OCI-LY7 (cell line): ENCODE measurements at regions not wholly inside any gene's neighbourhood (a gene's known extent, or its start where the extent isn't known, plus 50 kb on each side); places are given as distances from the start of the nearest gene placed in this dataset.

Experiments used
- BruUV-seq: library from RNA; stranded (reverse); fragments of 400-500 nt; replicated peaks from 2 replicates; lab custom pipeline; 2021; lab: Mats Ljungman, UMichigan
- CTCF ChIA-PET: fragments of 300-600 bp; sonication (Branson Sonifier 250); formaldehyde crosslinking; loops from one replicate; lab custom pipeline; 2022; ENCODE audit warnings: antibody characterized with exemption; ENCODE audit not compliant: unreplicated experiment; lab: Charles Lee
- POLR2A ChIA-PET: fragments of 300-600 bp; sonication (Branson Sonifier 250); formaldehyde crosslinking; loops from one replicate; lab custom pipeline; 2022; ENCODE audit warnings: antibody characterized with exemption; lab: Charles Lee
- DNase-seq: peaks from one replicate; pipeline ENCODE4 v3.0.0-alpha.2; 2015; ENCODE audit warnings: low spot score
- H2AFZ ChIP-seq: fragments of 200-600 bp; sonication (generic), shearing (Covaris generic); 2 replicates; pipeline ENCODE4 v1.6.1; 2014; ENCODE audit warnings: mild to moderate bottlenecking, antibody characterized with exemption, low read length, moderate library complexity
- H3K27ac ChIP-seq: fragments of 200-600 bp; sonication (generic); 2 replicates; pipeline ENCODE4 v1.5.1; 2014; ENCODE audit warnings: mixed run types, low read depth, mild to moderate bottlenecking, moderate library complexity, low read length, inconsistent platforms; ENCODE audit not compliant: poor library complexity, severe bottlenecking
- H3K36me3 ChIP-seq: fragments of 200-600 bp; sonication (generic); 2 replicates; pipeline ENCODE4 v1.6.1; 2014; ENCODE audit warnings: mild to moderate bottlenecking, antibody characterized with exemption, low read length, moderate library complexity, mixed read lengths; ENCODE audit not compliant: insufficient read depth
- H3K4me1 ChIP-seq: fragments of 200-600 bp; sonication (generic); 2 replicates; pipeline ENCODE4 v1.5.1; 2014; ENCODE audit warnings: mild to moderate bottlenecking, low read length; ENCODE audit not compliant: insufficient read depth, poor library complexity, severe bottlenecking
- H3K4me2 ChIP-seq: fragments of 200-600 bp; sonication (generic); 2 replicates; pipeline ENCODE4 v1.6.1; 2014; ENCODE audit warnings: mild to moderate bottlenecking, low read length
- H3K4me3 ChIP-seq: fragments of 200-600 bp; sonication (generic); 2 replicates; pipeline ENCODE4 v1.5.1; 2014; ENCODE audit warnings: mild to moderate bottlenecking, low read depth, low read length; ENCODE audit not compliant: poor library complexity, severe bottlenecking
- H3K79me2 ChIP-seq: fragments of 200-600 bp; sonication (generic); 2 replicates; pipeline ENCODE4 v1.6.1; 2016; ENCODE audit warnings: low read depth, mild to moderate bottlenecking, low read length, moderate library complexity, mixed read lengths; ENCODE audit not compliant: insufficient read depth
- H3K9me2 ChIP-seq: fragments of 200-600 bp; sonication (generic); 2 replicates; pipeline ENCODE4 v1.6.1; 2016; ENCODE audit warnings: mild to moderate bottlenecking, low read length, mixed read lengths; ENCODE audit not compliant: insufficient read depth
- H3K9me3 ChIP-seq: fragments of 200-600 bp; sonication (generic); 2 replicates; pipeline ENCODE4 v1.6.1; 2014; ENCODE audit warnings: mild to moderate bottlenecking, mixed run types, low read length, mixed read lengths
- H4K20me1 ChIP-seq: fragments of 200-600 bp; sonication (generic); 2 replicates; pipeline ENCODE4 v1.6.1; 2014; ENCODE audit warnings: mild to moderate bottlenecking, antibody characterized with exemption, low read length, moderate library complexity, mixed read lengths; ENCODE audit not compliant: insufficient read depth
- EZH2phosphoT487 ChIP-seq: fragments of 200-600 bp; sonication (generic); IDR thresholded peaks from 2 replicates; pipeline ENCODE4 v1.6.1; 2018; ENCODE audit warnings: low read depth, borderline replicate concordance, mild to moderate bottlenecking, mixed run types, antibody characterized with exemption, low read length, moderate library complexity, mixed read lengths
- intact Hi-C: fragments of 100-400 bp; cut with micrococcal nuclease; formaldehyde crosslinking; loops from one replicate; pipeline ENCODE4 v1.10.0; 2022; ENCODE audit not compliant: unreplicated experiment
- TF ChIP-seq, protein P1 (sequence below): fragments of 200-600 bp; sonication (generic); conservative IDR thresholded peaks from 2 replicates; pipeline ENCODE4 v1.5.1; 2014; ENCODE audit warnings: mild to moderate bottlenecking, antibody characterized with exemption, low read length, moderate library complexity, mixed read lengths

DNA sequence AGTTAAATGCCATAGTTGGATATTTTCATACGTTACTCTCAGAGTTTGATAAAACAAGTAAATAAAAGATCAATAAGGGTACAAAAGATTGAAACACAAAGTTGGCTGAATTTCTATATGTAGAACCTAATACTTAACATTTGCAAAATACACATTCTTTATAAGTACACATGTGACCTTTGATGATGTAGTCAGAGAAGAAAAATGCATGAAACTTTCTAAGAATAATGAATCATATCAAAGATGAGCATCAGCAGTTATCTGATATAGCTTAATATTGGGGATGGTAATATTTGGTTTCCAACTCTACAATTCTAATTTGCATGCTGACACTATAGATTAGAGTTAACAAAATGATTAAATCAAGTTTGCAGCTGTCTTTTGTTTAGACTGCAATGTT is 188.0 kb upstream of the TGFBR2 start:
- Histone ChIP-seq H2AFZ (no peak overlapping the region), H3K79me2 (no peaks in the 10 kb centered on the region), H4K20me1 (no peaks in the 10 kb centered on the region), H3K9me3 (no peaks in the 10 kb centered on the region), H3K9me2 (no peaks in the 10 kb centered on the region), H3K4me3 (no peak overlapping the region), H3K4me2 (no peak overlapping the region), H3K27ac (no peak overlapping the region), H3K4me1 (no peaks in the 10 kb centered on the region), H3K36me3 (no peaks in the 10 kb centered on the region)
- intact Hi-C loops: no loop called here
- CTCF ChIA-PET: no interaction called here
- BruUV-seq: no TSS peak
- TF ChIP-seq EZH2phosphoT487: no peak
- TF ChIP-seq, protein P1, sequence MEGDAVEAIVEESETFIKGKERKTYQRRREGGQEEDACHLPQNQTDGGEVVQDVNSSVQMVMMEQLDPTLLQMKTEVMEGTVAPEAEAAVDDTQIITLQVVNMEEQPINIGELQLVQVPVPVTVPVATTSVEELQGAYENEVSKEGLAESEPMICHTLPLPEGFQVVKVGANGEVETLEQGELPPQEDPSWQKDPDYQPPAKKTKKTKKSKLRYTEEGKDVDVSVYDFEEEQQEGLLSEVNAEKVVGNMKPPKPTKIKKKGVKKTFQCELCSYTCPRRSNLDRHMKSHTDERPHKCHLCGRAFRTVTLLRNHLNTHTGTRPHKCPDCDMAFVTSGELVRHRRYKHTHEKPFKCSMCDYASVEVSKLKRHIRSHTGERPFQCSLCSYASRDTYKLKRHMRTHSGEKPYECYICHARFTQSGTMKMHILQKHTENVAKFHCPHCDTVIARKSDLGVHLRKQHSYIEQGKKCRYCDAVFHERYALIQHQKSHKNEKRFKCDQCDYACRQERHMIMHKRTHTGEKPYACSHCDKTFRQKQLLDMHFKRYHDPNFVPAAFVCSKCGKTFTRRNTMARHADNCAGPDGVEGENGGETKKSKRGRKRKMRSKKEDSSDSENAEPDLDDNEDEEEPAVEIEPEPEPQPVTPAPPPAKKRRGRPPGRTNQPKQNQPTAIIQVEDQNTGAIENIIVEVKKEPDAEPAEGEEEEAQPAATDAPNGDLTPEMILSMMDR: no peak
- POLR2A ChIA-PET: no interaction called here
- DNase-seq: no peak

DNA sequence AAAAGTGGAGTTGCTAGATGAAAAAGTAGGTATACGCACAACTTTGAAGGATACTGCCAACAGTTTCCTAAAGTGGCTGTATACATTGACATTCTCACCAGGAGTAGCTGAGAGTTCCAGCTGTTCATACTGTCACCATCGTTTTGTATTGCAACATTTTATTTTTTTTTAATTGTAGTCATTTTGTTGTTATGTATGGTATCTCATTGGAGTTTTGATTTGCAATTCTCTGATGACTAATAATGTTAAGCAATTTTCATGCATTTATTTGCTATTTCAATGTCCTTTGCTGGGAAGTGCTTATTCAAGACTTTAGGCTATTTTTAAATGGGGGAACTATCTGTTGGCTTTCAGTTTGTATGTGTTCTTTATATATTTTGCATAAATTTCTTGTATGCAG is 185.1 kb upstream of the TGFBR2 start:
- Histone ChIP-seq H3K27ac (no peak overlapping the region), H3K36me3 (no peaks in the 10 kb centered on the region), H4K20me1 (no peaks in the 10 kb centered on the region), H3K4me1 (no peaks in the 10 kb centered on the region), H3K9me2 (no peaks in the 10 kb centered on the region), H2AFZ (no peak overlapping the region), H3K4me2 (no peak overlapping the region), H3K9me3 (no peaks in the 10 kb centered on the region), H3K4me3 (no peak overlapping the region), H3K79me2 (no peaks in the 10 kb centered on the region)
- no peak for DNase-seq
- no TSS peak for BruUV-seq
- ChIA-PET CTCF (no interaction called here), POLR2A (no interaction called here)
- TF ChIP-seq, protein P1: no peak
- TF ChIP-seq EZH2phosphoT487: no peak
- intact Hi-C loops: no loop called here

DNA sequence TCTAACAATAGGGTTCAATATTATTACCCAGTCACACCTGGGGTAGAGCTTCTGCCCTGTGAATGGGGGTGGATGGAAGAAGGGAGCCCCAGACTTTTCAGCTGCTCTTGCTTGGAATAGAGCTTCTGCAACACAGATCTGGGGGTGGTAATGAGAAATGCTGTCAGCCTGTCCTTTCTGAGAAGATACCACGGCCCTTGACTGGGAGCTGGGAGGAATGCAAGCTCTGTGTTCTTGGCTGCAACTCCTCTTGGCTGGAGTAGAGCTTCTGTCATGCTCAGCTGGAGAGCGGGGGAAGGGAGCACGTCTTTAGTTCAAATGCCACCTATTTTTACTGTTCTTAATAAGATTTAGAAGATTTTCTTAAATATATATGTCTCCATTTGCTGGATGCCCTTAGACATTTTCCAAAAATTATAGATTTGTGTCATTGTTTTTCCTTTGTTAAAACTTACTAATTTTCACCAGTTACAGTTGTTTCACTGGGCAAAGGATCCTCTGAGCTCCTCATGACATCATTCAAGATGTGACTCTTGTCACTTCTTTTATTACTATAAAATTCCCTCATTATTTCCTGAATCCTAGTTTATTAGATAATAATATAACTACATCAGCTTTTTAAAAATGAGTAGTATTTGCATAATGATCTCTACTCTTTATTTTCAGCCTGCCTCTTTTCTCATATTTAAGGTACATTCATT is 180.0 kb upstream of the TGFBR2 start:
- ChIA-PET POLR2A (no interaction called here), CTCF (no interaction called here)
- Histone ChIP-seq H3K4me3 (no peak overlapping the region), H3K4me2 (no peak overlapping the region), H3K36me3 (no peaks in the 10 kb centered on the region), H3K9me3 (no peaks in the 10 kb centered on the region), H3K27ac (no peak overlapping the region), H2AFZ (no peak overlapping the region), H3K9me2 (no peaks in the 10 kb centered on the region), H4K20me1 (no peaks in the 10 kb centered on the region), H3K79me2 (no peaks in the 10 kb centered on the region), H3K4me1 (no peaks in the 10 kb centered on the region)
- intact Hi-C loops: no loop called here
- TF ChIP-seq, protein P1: no peak
- TF ChIP-seq EZH2phosphoT487: no peak
- DNase-seq: no peak
- BruUV-seq: no TSS peak
